Activated naive CD4-positive, alpha-beta T cell treated with Interleukin-2 at 50 U/mL for 16 hours (primary cell): ENCODE measurements at regions not wholly inside any gene's neighbourhood (a gene's known extent, or its start where the extent isn't known, plus 50 kb on each side); places are given as distances from the start of the nearest gene placed in this dataset.

Source experiments
- DNase-seq: peaks from one replicate; pipeline ENCODE4 v3.0.0-alpha.2; 2020

DNA sequence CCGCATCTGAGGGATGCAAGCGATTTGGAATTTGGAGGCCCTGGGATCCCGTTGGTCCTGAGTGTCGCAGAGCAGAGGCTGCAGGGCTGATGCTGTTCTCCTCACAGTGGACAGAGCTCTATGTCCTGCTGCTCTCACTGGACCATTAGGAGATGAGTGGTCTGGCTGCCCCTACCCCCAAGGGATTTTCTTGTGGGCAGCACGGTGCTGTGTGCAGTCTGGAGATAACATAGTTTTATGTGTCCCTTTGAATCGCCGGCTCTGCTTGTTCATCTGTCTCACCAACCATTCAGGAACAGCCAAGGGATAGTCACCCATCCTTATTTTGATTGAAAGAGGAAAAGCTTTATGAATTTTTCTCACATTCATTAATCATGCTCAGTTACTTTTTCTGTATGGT, 49.9 kb downstream of the CHRM3 start:
- DNase-seq: no peak

DNA sequence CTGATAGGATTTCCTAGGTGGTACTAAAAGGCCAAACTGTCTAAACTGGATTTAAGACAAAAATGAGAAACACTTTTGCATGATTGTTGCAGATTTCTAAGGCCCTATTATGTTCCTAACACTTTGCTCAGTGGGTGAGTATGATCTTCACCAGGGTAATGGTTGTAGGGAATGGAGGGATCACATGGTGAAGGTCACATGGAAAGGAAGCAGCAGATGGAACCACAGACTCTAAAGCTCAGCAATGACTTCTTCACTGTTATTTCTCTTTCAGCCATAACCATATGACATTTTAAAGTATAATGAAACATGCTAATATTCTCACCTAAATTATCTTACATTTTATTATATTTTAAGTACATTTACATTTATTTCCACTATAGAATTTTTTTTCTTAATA, 51.5 kb downstream of the CHRM3 start:
- no peak for DNase-seq

DNA sequence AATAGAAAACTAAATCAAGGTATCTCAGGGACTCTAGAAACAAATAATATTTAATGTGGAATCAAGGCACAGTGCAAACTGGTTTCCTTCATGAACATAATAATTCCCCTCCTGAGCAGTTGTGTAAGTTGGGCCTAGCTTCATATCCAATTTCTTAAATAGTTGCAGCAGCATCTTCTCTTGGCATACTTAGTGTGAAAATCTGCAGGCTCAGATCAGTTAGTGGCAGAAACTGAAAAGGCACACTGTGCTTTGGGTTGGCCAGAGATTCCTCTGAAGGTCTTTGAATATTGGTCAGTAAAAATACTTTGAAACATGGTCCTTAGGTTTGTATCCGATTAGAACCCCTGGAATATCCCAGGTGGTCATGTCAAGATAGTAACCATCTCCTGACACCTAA, 52.5 kb downstream of the CHRM3 start:
- no peak for DNase-seq

DNA sequence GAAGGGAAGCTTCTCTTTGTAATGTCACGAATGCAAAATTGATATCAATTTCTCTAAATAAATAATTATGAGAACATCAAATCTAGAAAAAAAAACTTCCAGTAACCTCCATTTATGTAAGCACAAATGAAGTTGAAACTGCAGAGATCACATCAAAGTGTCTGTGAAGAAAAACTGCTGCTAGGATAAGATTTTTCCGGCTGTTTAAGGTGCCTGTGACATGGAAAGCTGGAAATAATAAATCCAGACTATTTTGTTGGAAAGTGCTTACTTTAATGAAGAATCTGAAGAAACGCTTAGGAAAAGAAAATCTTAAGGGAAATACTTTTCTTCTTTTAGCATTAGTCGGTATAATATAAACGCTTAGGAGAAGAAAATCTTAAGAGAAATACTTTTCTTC, 57.0 kb downstream of the CHRM3 start:
- DNase-seq: no peak

DNA sequence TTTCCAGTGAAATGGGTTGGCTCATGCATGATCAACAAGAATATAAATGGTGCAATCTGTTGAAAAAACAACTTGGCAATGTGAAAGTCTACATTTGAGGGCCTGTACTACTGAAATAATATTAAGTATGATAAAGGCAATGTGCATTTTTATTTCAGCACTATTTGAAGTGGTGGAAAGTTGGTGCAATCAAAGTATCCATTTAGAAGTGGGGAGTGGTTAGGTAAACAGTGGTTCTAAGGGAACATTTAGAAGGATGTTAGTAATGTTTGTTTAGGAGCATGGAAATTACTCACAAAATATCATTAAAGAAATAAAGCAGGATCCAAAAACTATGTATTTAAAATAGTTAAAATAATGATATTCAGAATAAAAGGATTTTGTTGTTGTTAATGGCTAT, 60.2 kb downstream of the CHRM3 start:
- no peak for DNase-seq

DNA sequence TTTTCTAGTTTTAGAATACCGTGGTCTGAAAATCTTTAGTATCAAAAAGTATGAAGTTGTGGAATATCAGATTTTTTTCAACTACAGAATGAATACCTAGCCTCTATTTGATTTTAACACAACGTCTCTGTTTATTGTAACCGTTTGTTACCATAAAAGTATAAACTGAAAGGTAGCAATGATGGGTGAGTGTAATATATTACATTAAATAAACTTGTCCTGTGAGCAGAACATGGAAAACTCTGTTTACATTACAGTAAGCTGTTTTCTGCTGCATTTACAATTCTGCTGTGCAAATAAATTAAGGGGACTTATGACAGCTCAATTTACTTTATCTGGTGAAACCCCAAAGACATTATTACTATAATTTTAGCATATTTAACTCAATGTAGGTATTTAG, 62.5 kb downstream of the CHRM3 start:
- DNase-seq: no peak

DNA sequence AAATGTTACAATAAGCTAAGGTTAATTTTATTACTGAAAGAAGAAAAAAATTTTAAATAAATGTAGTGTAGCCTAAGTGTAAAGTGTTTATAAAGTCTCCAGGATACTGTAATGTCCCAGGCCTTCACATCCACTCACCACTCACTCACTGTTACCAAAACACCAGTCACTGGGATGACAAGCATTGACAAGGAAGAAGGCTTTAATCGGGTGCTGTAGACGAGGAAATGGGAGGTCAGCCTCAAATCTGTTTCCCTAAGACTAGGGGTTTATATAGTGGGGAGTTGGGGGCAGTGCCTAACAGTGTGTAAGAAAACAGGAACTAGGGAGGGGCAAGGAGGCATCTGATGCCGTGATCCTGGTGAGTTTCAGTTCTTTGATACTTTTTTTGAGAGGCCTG, 69.4 kb downstream of the CHRM3 start:
- no peak for DNase-seq

DNA sequence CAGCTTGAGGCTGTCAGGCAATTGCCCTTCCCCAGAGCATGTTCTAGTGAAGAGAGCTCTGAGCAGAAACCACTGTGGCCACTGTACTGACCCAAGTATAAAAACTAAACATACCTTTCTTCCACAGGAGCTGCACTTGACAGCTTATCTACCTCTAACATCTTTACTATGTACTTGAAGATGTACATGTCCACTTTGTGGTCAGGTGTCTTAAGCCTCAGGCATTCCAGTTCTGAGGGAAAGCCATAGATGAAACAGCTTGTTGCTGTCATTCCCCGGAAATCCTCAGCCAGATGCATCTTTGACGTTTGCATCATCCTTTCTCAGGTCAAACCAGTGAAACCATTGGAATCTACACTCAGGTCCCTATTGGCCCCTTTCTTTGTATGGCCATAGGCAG, 70.4 kb downstream of the CHRM3 start:
- DNase-seq: no peak

DNA sequence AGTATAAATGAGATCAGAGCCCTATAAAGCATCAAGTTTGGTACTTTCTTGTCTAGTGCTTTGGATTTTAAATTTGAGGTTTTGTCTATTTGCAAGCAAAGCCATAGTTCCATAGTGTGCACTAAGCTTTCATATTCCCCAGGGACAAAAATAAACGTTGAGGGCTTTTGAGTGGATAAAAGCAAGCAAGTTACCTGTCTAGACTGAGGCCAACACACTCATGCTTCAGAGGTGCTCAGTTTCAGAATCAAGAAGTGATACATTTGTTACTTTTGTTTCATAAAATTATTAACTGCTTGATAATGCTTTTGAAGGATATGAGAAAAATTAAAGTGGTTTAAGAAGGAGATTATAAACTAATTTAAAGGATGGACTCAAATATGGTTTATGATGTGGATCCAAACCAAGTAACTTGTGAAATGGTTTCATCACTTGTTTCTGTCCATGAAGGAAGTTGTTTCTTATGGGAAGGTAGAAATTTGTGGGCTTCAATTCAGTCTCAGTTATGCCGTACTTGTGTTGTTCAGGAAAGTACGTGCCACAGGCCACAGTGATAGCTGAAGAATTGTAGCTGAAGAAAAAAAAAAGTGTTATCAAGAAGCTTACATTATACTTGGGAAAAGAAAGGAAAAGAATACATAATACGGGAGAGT, 71.2 kb downstream of the CHRM3 start:
- no peak for DNase-seq

DNA sequence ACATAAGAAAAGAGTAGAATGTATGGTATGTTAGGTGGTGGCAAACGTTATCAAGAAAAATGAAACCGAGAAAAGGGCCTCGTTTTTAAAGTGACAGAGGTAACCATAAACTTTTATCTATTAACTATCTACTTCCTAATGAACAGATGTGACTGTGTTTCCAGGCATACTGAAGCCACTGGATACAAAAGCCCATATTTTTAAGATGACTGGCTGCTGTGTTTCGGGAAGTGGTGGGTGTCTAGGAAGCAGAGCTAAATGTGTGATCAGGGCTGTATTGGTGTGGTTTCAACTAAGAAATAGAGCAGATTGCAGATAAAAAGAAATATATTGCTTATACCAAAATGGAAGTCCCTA, 71.8 kb downstream of the CHRM3 start:
- DNase-seq: no peak

DNA sequence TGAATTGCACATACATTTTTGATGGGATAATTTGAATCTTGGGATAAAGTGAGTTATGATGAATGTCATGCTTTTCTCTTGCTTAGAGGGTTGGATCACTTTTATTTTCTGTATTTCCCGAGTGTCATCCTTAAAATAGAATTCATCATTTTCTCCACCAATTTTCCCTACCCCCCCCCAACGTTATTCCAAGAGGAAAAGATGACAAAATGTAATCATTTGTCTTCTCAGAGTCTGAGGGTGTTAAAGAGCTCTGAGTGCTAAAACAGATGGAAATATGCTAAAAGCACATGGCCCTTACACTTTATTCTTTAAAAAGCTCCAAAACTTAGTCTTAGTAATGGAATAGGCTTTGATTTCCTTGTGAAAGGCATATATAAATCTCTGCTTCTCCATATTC, 81.4 kb downstream of the CHRM3 start:
- no peak for DNase-seq

DNA sequence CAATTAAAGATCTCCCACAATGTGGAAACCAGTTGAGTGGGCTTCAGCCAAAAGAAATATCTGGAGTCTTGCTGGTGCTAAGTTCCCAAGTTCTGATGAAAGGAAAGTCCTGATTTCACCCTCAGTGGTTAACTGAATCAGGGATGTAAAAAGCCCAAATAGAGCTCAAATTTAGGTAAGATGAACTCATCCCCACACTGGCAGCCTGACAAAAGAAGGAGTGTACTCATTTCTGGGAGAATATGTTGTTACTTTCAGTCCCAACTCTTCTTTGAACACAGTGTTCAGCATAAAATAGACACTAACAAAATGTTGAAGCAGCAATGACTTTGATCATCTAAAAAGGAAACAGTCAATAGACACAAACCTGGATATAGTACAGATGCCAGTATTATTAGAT, 91.7 kb downstream of the CHRM3 start:
- no peak for DNase-seq

DNA sequence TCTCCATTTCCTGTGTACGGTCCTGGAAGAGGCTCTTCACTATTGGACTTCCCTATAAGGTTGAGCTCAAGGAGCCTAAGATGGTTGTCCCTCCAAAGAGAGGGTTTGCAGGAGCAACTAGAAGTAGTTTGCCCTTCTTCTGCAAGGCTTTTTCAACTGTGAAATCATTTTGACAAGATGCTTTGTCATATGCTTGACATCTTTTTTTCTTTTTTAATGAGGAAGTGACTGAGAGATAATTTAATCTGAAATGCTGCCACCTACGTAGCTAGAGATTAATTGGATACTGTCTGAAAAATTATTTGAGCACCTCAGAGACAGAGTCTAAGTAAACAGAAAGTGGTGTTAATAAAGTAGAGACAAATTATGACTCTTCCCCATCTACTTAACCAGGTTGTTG, 97.0 kb downstream of the CHRM3 start:
- DNase-seq: no peak

DNA sequence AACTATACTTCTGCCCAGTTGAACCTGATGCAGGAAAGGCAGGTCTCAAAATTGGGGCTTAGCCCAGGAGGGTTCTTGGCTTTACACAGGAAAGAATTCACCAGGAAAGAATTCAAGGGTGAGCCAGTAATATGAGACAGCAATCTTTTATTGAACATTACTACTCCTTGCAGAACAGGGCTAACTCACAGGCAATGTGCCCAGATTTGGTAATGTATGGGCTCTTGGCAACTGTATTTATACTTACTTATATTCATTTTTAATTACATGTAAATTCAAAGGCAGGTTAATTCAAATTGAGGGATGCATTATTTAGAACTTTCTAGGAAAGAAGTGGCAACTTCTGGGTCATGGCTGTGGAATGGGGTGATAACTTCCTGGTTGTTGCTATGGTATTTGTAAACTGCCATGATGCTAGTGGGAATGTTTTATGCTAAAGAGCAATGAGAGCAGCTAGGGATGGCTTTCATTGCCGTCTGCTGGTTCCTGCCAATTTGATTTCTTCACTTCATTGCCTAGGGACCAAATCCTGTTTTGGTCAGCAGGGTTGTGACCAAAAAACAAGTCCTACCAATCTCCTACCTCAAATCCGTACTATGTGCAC, 107.5 kb downstream of the CHRM3 start:
- no peak for DNase-seq

DNA sequence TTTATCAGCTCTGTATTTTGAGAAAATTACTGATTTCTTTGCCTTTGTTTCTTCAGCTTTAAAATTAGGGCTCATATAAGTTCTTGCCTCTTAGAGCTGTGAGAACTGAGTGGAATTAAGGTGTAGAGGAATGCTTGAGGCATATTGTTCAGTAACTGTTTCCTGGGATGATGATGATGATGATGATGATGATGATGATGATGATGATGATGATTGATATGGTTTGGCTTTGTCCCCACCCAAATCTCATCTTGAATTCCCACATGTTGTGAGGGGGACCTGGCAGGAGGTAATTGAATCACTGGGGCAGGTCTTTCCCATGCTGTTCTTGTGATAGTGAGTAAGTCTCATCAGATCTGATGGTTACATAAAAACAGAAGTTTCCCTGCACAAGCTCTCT, 118.7 kb downstream of the CHRM3 start:
- no peak for DNase-seq

DNA sequence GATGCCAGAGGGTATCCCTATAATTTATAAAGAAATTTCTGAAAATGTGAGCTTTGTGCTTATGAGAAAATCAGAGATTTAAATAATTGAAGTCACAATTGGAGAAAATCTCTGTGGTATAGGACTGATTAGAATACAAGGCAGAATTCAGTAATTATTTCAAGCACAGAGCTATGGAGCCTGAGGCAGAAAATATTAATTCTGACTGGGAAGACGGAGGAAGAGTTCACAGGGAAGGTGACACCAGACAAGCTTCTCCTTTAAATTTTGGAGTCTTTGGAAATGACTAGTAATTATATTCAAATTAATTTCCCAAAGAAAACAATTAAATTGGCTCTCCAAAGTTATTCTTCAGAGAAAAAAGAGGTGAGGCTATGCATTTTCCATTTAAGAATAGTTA, 121.5 kb downstream of the CHRM3 start:
- no peak for DNase-seq

DNA sequence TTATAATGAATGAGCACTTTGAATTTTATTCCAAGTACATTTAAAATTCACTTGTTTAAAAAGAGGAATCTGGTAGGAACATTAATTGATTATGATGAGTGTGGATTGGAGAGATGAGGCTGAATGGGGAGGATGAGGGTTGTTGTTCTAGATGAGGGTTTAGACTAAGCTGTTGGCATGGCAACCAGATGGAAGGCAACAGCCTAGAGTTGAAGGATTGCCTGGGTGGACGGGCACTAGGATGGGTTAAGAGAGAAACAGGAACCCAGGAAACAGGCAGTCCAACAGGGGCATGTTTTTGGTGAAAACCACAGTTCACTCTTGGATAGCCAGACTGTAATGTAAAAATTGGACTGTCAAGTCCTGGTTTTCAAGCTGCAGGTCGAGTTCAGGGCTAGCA, 125.5 kb downstream of the CHRM3 start:
- no peak for DNase-seq

DNA sequence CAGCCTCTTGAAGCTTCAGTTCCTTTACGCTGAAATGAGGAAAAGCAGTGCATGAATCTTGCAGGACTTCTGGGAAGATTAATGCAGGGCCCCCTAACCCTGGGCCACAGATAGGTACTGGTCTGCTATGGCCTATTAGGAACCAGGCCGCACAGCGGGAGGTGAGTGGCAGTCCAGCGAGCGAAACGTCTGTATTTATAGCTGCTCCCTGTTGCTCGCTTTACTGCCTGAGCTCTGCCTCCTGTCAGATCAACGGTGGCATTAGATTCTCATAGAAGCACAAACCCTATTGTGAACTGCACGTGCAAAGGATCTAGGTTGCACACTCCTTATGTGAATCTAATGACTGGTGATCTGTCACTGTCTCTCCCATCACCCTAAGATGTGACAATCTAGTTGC, 130.2 kb downstream of the CHRM3 start:
- no peak for DNase-seq

DNA sequence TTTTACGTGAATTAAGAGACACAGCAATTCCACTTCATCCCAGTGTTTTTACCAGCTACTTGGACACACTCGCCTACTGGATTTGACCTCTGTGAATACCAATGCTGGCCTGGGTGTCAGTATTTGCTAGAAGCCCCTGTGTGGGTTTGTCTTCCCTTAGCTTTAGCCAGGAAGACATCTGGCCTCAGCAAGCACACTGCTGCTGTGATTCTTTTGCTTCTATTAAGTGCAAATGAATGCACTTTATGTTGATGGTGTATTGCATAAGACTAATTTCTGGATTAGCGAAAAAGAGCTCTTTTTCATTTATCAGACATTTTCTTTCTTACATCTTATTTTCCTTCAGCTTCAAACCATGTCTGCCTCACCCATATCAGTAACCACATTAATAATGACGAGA, 140.0 kb downstream of the CHRM3 start:
- DNase-seq: no peak

DNA sequence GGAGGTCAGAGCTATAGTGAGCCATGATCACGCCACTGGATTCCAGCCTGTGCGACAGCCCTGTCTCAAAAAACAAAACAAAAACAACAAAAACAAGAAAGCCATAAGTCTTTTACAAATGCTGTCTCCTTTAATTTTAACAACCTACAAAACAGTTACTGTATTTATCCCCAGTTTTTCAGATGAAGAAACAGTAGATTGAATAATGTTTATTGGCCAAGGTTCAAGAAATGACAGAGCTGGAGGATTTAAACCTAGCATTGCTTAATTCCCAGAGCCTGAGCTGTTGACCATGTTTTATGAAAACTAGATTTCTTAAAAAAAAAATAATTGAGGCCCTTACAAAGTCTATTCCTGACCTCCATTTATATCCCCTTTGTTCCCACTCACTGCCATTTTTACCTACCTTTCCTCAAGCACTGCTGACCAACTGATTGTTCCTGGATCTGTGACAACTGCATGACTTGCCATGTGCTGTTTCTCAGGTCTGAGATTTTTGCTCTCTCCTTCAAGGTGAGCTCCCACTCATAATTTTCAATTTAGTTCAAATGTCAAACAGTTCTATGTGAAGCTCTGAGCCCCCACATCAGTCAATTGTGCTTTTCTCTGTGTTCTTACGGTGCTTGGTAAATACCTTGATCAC, 140.8 kb downstream of the CHRM3 start:
- DNase-seq: no peak

DNA sequence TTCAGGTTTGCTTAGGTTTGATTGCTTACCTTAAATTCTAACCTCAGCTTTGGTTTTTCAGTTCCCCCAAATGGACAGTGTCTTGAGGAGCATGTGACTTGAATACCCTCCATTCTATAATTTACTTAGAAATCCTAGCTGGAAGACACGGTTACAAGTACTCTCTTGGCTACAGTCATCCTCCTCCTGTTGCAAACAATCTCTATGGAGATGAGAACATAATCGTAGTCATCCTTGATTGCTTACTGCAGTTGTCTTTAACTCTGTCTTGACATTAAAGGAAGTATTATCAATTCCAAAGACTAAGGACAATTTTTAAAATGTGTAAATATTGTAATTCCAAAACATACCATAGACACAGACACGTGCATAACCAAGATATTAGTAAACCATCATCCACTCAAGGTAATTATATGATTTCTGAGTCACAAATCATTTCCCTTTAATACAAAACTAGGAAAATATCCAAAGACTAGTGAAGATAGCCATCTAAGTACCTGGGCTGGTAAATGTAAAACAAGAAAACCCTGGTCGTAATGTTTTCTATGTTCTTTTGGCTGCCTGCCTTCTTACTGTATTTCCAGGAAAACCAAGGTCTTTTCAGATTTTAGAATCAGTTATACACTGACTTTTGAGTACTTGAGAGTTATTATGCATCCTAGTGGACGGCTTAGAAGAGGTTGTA, 149.9 kb downstream of the CHRM3 start:
- no peak for DNase-seq

DNA sequence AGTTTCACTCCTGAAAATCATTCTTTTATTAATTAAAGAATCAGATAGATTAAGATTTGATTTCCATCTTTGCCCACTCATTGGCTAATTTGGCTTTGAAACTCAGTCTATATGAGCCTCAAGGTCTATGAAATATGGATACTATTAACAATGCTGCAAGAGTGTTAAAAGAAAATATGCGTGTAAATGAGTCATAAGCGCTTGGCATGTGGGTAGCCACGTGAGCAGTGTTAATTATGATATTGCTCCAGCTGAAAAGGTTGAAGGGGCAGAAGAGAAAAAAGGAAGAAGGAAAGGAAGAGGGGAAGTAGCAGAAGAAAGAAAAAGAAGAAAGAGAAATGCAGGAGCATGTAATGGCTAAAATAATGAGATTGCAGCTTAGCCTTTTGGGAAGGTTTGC, 151.4 kb downstream of the CHRM3 start:
- DNase-seq: no peak

DNA sequence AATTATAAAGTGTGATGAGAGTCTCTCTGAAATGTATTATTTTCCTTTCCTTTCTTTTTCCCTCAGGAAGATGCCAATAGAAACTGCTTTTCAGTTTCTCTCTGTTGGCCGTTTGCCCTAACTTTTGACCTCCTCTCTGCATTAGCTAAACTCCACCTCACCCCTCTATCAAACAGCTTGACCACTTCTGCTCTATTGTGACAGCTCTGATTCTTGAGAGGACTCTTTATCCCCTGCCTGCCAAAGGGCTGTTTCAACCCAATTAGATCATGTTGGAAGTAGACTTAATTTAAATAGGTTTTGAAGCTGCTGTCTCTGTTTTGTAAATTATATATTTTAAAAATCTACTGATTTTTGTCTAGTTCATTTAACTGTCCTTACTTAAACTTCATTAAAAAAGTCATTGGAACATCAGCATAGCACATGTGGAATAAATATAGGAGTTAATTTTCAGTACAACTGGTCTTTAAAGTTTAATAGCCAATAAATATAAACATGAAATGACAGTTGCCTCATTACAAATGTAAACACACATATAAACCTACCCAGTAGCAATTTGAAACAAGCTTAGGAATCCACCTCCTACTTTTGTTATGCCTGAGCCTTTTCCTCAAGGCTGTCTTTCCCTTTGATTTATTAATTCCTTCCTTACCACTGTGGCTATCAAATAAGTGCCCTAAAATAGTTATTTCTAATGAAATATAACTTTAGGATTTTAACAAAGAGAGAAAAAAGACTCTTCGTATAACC, 152.0 kb downstream of the CHRM3 start:
- DNase-seq: no peak

DNA sequence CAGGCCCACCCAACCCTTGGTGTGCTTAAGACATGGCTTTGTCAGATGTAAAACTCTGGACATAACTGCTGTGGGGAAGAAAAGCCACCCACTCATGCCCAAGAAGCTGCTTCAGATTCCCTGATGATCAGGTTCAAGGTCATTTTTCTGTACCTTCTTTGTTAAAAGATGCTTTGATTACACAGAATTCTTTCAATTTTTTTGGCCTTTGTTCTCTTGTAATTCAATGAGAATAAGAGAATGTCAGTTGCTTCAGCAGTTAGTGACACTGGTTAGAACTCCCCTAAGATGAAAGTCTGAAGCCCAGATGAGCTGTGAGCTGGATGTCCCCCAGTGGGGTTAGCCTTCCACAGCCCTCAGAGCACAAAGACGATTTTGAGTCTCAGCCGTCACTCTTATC, 152.7 kb downstream of the CHRM3 start:
- no peak for DNase-seq
